ENCODE measurements at regions not wholly inside any gene's neighbourhood (a gene's known extent, or its start where the extent isn't known, plus 50 kb on each side); places are given as distances from the start of the nearest gene placed in this dataset.
A peak's percentile ranks its signal among the peaks of the same experiment; 100 is the strongest.

DNA sequence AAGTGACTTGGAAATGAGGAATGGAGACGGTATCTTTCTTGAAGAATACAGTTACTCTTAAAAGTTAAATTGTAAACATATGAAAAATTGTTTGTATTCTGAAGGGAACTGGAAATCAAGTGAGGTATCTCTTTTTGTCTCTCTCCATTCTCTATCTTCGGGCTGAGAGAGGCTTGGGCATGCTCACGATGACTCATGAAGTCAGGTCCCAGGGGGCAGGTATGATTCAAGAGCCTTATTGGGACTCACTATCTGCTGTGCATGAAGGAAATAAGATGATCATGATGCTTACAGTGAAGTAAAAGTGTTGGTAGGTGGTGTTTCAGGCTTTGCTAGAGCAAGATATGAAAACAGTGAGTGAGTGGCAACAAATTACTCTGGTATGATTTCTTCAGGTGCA lies 200.4 kb upstream of the PITX2 start:
- CTCF ChIA-PET: no interaction called here
- no peaks in the 10 kb centered on the region for H3K79me2 ChIP-seq (ENCODE audit: control insufficient read depth, insufficient read depth, low read length)
- H3K4me2 ChIP-seq (ENCODE audit: control insufficient read depth, insufficient read depth): no peak overlapping the region
- POLR2A ChIA-PET: no interaction called here
- no peaks in the 10 kb centered on the region for H3K4me1 ChIP-seq (ENCODE audit: control insufficient read depth, insufficient read depth, low read length)
- RAD21 ChIA-PET (ENCODE audit: unreplicated experiment): interaction anchor here (0.7 kb wide), 1 partner anchor 148 kb away, joined by 3 read pairs; no protein-coding TSS in a partner anchor
- no peaks in the 10 kb centered on the region for H3K9me3 ChIP-seq (replicated peaks; ENCODE audit: control insufficient read depth, insufficient read depth, low read length)
- H3K9ac ChIP-seq (ENCODE audit: control insufficient read depth, insufficient read depth, low read length): no peak overlapping the region
- DNase-seq (ENCODE audit: low read depth, low spot score) (no peak), ATAC-seq (peak; percentile 47), FAIRE-seq (no peak)
- WGBS (ENCODE audit: insufficient coverage, insufficient replicate concordance, low lambda C conversion rate, missing lambda C conversion rate): 15% methylated on average over 3 of the region's 3 CpGs
- no peak overlapping the region for H3K27ac ChIP-seq (ENCODE audit: control insufficient read depth, insufficient read depth)
- TF ChIP-seq SIX5 (IDR thresholded peaks at IDR 0.05; ENCODE audit: low read depth, low read length, severe bottlenecking) (no peak), ZNF622 (IDR thresholded peaks at IDR 0.05) (no peak), SP1 (IDR thresholded peaks at IDR 0.05; ENCODE audit: low read depth, low read length) (no peak), BCL11A (IDR thresholded peaks at IDR 0.05; ENCODE audit: low read depth, low read length) (no peak), YBX1 (IDR thresholded peaks at IDR 0.05) (no peak)
- in situ Hi-C loops (cut with MboI): no loop called here
- H2AFZ ChIP-seq (ENCODE audit: control insufficient read depth, low read depth, low read length): no peak overlapping the region
- H3K36me3 ChIP-seq (ENCODE audit: control insufficient read depth in 2 of 2, insufficient read depth in 2 of 2, low read length in 1 of 2): no peaks in the 10 kb centered on the region
- H4K20me1 ChIP-seq (ENCODE audit: control insufficient read depth, insufficient read depth): no peaks in the 10 kb centered on the region
- SMC1A ChIA-PET (ENCODE audit: uncharacterized antibody, unreplicated experiment): no interaction called here
- peaks cover 0 to 1% of the 10 kb centered on the region in 2 experiments; a peak in 1 of 4 replicates for H3K27me3 ChIP-seq (replicated peaks in 1 of 2; ENCODE audit: control insufficient read depth in 2 of 2, insufficient read depth in 2 of 2, low read length in 1 of 2)
- BruUV-seq (replicated peaks): no TSS peak
- H3K4me3 ChIP-seq: no peak overlapping the region
- intact Hi-C loops (cut with micrococcal nuclease; ENCODE audit: unreplicated experiment): no loop called here

DNA sequence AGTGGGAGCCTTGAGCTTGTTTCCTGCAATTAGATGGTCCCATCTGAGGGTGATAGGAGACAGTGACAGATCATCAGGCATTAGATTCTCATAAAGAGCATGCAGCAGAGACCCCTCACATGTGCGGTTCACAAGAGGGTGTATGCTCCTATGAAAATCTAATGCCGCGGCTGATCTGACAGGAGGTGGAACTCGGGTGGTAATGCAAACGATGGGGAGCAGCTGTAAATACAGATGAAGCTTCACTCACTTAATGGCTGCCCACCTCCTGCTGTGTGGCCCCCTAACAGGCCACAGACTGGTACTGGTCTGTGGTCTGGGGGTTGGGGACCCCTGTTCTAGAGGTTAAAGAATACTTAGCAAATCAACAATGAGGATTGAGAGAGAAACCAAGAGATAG lies 201.5 kb upstream of the PITX2 start:
- ChIA-PET POLR2A (no interaction called here), RAD21 (ENCODE audit: unreplicated experiment) (no interaction called here), CTCF (no interaction called here), SMC1A (ENCODE audit: uncharacterized antibody, unreplicated experiment) (no interaction called here)
- Histone ChIP-seq H3K4me2 (ENCODE audit: control insufficient read depth, insufficient read depth) (no peak overlapping the region), H3K9ac (ENCODE audit: control insufficient read depth, insufficient read depth, low read length) (no peak overlapping the region), H3K4me1 (ENCODE audit: control insufficient read depth, insufficient read depth, low read length) (no peaks in the 10 kb centered on the region), H3K9me3 (replicated peaks; ENCODE audit: control insufficient read depth, insufficient read depth, low read length) (no peaks in the 10 kb centered on the region), H3K36me3 (ENCODE audit: control insufficient read depth in 2 of 2, insufficient read depth in 2 of 2, low read length in 1 of 2) (no peaks in the 10 kb centered on the region), H3K79me2 (ENCODE audit: control insufficient read depth, insufficient read depth, low read length) (no peaks in the 10 kb centered on the region), H3K27ac (ENCODE audit: control insufficient read depth, insufficient read depth) (no peak overlapping the region), H3K4me3 (no peak overlapping the region), H2AFZ (ENCODE audit: control insufficient read depth, low read depth, low read length) (no peak overlapping the region), H3K27me3 (replicated peaks in 1 of 2; ENCODE audit: control insufficient read depth in 2 of 2, insufficient read depth in 2 of 2, low read length in 1 of 2) (peaks cover 0 to 1% of the 10 kb centered on the region in 2 experiments; a peak in 1 of 4 replicates), H4K20me1 (ENCODE audit: control insufficient read depth, insufficient read depth) (no peaks in the 10 kb centered on the region)
- BruUV-seq (replicated peaks): no TSS peak
- in situ Hi-C loops (cut with MboI) (no loop called here), intact Hi-C loops (cut with micrococcal nuclease; ENCODE audit: unreplicated experiment) (no loop called here)
- DNase-seq (ENCODE audit: low read depth, low spot score) (no peak), ATAC-seq (no peak), FAIRE-seq (no peak)
- TF ChIP-seq, protein P1, sequence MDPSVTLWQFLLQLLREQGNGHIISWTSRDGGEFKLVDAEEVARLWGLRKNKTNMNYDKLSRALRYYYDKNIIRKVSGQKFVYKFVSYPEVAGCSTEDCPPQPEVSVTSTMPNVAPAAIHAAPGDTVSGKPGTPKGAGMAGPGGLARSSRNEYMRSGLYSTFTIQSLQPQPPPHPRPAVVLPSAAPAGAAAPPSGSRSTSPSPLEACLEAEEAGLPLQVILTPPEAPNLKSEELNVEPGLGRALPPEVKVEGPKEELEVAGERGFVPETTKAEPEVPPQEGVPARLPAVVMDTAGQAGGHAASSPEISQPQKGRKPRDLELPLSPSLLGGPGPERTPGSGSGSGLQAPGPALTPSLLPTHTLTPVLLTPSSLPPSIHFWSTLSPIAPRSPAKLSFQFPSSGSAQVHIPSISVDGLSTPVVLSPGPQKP (IDR thresholded peaks at IDR 0.05; ENCODE audit: low read depth, low read length): no peak
- TF ChIP-seq HDAC2 (IDR thresholded peaks at IDR 0.05): no peak
- no peak for TF ChIP-seq ZNF622 (IDR thresholded peaks at IDR 0.05)
- no peak for TF ChIP-seq SPI1 (IDR thresholded peaks at IDR 0.05; ENCODE audit: borderline replicate concordance, insufficient read depth, low read depth, low read length)
- no peak for TF ChIP-seq BRCA1 (IDR thresholded peaks at IDR 0.05; ENCODE audit: low read depth, low read length)
- TF ChIP-seq EP300 (IDR thresholded peaks at IDR 0.05; ENCODE audit: borderline replicate concordance in 1 of 2, control insufficient read depth in 1 of 2, low read depth in 2 of 2, low read length in 2 of 2): no peak
- TF ChIP-seq TCF12 (IDR thresholded peaks at IDR 0.05; ENCODE audit: low read depth, low read length): no peak
- TF ChIP-seq SMAD1 (IDR thresholded peaks at IDR 0.05; ENCODE audit: low read depth, partially characterized antibody): no peak
- no peak for TF ChIP-seq NFYB (IDR thresholded peaks at IDR 0.05; ENCODE audit: insufficient read depth, low read depth, low read length)
- TF ChIP-seq, protein P2, sequence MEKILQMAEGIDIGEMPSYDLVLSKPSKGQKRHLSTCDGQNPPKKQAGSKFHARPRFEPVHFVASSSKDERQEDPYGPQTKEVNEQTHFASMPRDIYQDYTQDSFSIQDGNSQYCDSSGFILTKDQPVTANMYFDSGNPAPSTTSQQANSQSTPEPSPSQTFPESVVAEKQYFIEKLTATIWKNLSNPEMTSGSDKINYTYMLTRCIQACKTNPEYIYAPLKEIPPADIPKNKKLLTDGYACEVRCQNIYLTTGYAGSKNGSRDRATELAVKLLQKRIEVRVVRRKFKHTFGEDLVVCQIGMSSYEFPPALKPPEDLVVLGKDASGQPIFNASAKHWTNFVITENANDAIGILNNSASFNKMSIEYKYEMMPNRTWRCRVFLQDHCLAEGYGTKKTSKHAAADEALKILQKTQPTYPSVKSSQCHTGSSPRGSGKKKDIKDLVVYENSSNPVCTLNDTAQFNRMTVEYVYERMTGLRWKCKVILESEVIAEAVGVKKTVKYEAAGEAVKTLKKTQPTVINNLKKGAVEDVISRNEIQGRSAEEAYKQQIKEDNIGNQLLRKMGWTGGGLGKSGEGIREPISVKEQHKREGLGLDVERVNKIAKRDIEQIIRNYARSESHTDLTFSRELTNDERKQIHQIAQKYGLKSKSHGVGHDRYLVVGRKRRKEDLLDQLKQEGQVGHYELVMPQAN (conservative IDR thresholded peaks at IDR 0.05): no peak
- no peak for TF ChIP-seq MTA3 (IDR thresholded peaks at IDR 0.05; ENCODE audit: borderline replicate concordance, low read length)
- no peak for TF ChIP-seq KDM1A (IDR thresholded peaks at IDR 0.05; ENCODE audit: borderline replicate concordance)
- no peak for TF ChIP-seq CHD4 (IDR thresholded peaks at IDR 0.05)
- no peak for TF ChIP-seq SMARCA5 (IDR thresholded peaks at IDR 0.05)
- 28% methylated on average over 5 of the region's 5 CpGs for WGBS (ENCODE audit: insufficient coverage, insufficient replicate concordance, low lambda C conversion rate, missing lambda C conversion rate)
